T-helper 17 cell (primary cell): ENCODE measurements at regions not wholly inside any gene's neighbourhood (a gene's known extent, or its start where the extent isn't known, plus 50 kb on each side); places are given as distances from the start of the nearest gene placed in this dataset.
"Not testable (repeated sequence)": the region's sequence is repeated elsewhere in the genome, so short reads cannot be mapped to it uniquely, and the experiment has no call there.

ENCODE experiments used
- ATAC-seq: fragments of 150-1000 bp; cut with Tn5 transposase; 2 replicates; pipeline ENCODE4 v1.10.0; 2021; ENCODE audit warnings: mild to moderate bottlenecking, moderate library complexity
- DNase-seq, 3 donors: peaks; one replicate each; pipeline versions ENCODE4 v3.0.0 to v3.0.0-alpha.2; 2020 to 2021
- H3K9me3 ChIP-seq: one replicate; pipeline ENCODE4 v1.7.0; 2013; ENCODE audit warnings: low read length, mild to moderate bottlenecking; ENCODE audit not compliant: control insufficient read depth, poor library complexity, severe bottlenecking
- H3K27ac Mint-ChIP-seq: one replicate; pipeline ENCODE4 v1.8.0; 2022; ENCODE audit warnings: mild to moderate bottlenecking, moderate library complexity, mixed read lengths
- H3K27me3 Mint-ChIP-seq: one replicate; pipeline ENCODE4 v1.8.0; 2022; ENCODE audit warnings: mixed read lengths
- H3K36me3 Mint-ChIP-seq: one replicate; pipeline ENCODE4 v1.8.0; 2022; ENCODE audit warnings: low read depth, mixed read lengths
- H3K4me1 Mint-ChIP-seq: one replicate; pipeline ENCODE4 v1.8.0; 2022; ENCODE audit warnings: mild to moderate bottlenecking, mixed read lengths
- H3K4me3 Mint-ChIP-seq: one replicate; pipeline ENCODE4 v1.8.0; 2022; ENCODE audit warnings: mild to moderate bottlenecking, moderate library complexity, mixed read lengths

DNA sequence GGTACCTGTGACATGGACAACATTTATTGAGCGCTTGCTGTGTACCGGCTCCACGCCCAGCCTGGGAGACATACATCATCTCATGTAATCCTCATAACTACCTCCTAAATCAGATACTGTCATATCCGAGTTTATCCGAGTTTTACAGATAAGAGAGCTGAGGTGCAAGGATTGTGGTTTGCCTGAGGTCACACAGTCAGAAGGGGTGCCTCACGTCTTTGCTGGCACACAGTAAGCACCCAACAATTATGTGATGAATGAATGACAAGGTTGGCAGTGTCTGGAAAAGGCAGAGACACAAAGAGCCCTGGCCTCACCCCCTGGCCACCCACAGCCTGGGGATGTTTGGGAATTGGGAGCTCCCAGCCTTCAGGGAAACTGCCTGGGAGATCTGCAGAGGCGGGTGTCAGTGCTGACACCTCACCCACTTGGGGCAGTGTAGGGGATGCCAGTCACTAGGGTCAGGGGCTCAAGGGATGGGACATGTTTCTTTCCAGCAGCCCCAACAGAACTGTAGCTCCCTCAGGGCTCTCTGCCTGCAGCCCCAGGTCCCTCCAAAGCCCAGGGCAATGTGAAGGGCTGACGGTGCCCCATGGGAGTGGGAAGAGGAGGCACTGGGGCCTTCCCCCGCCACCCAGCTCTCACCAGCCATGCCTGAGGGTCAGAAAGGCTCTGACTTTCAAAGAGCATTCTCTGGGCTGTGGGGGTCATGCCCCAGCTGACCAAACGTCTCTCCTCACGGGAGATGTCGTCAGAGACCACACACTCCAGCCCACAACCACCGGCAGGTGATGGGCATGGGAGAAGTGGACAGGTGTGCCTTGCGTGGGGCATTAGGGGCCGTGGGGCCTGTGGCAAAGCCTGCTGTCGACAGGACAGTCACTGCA is 157.5 kb downstream of the ZFP36L2 start:
- Mint-ChIP-seq H3K36me3 (no peaks in the 10 kb centered on the region), H3K27ac (no peak overlapping the region), H3K27me3 (no peaks in the 10 kb centered on the region), H3K4me3 (no peak overlapping the region), H3K4me1 (peaks cover 3% of the 10 kb centered on the region)
- H3K9me3 ChIP-seq: no peaks in the 10 kb centered on the region
- DNase-seq (no peak), ATAC-seq (no peak)

DNA sequence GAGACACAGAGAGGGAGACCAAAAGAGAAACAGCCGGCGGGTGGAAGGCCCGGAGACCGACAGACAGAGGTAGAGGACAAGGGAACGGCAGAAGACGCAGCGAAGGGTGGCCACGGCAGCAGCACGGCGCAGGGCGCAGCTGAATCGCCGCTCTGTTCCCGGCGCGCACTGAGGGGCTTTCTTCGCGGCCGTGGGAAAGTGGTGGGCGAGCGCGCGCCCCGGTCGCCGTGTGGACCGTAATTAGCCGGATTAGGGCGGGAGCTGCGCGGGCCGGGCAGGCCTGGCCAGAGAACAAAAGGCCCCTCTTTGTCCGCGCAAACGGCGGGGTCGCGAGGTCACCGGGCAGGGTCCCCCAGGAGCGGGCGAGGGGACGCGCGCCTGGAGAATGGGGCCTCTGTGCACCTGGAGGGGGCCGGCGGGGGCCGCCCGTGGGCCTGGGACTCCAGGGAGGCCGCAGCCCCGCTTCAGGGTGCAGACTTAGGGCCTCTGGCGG is 158.3 kb downstream of the ZFP36L2 start:
- DNase-seq: no peak
- no peaks in the 10 kb centered on the region for H3K36me3 Mint-ChIP-seq
- ATAC-seq: no peak
- H3K4me3 Mint-ChIP-seq: no peak overlapping the region
- H3K27me3 Mint-ChIP-seq: no peaks in the 10 kb centered on the region
- peaks cover 3% of the 10 kb centered on the region for H3K4me1 Mint-ChIP-seq
- no peaks in the 10 kb centered on the region for H3K9me3 ChIP-seq
- H3K27ac Mint-ChIP-seq: no peak overlapping the region

DNA sequence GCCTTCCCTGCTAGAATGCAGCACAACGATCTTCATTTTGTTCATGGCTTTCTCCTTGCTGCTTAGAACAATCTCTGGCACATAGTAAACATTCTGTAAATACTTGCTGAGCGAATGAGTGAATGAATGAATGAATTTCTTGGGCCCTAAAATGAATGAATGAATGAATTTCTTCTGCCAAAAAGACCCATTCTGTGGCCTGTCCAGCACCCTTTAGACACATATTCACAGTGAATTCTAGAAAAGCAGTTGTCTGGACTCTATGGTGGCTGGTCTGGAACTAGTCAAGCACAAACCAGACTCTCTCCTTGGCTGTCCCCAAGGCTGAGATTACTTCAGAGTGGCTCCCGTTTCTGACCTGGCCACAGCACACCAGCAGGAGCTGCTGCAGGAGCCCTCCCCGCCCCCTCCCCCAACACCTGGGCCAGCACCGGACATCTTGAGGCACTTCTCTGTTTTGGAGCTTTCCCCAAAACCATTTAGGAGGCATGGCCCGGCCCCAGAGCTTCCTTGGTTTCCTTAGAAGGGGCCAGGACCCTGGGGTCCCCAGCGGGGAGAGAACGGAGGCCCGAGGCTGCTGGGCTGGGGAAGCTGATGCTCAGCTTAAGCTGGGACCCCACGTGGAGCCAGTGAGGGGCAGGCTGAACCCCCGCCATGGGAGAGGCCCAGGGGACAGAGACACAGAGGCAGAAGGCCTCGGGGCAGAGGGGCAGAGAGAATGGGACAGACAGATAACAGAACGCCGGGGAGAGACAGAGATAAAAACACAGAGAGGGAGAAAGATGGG is 159.0 kb downstream of the ZFP36L2 start:
- Mint-ChIP-seq H3K4me1 (peaks cover 3% of the 10 kb centered on the region), H3K36me3 (no peaks in the 10 kb centered on the region), H3K27ac (no peak overlapping the region), H3K27me3 (no peaks in the 10 kb centered on the region), H3K4me3 (no peak overlapping the region)
- H3K9me3 ChIP-seq: no peaks in the 10 kb centered on the region
- ATAC-seq: no peak
- DNase-seq: no peak

DNA sequence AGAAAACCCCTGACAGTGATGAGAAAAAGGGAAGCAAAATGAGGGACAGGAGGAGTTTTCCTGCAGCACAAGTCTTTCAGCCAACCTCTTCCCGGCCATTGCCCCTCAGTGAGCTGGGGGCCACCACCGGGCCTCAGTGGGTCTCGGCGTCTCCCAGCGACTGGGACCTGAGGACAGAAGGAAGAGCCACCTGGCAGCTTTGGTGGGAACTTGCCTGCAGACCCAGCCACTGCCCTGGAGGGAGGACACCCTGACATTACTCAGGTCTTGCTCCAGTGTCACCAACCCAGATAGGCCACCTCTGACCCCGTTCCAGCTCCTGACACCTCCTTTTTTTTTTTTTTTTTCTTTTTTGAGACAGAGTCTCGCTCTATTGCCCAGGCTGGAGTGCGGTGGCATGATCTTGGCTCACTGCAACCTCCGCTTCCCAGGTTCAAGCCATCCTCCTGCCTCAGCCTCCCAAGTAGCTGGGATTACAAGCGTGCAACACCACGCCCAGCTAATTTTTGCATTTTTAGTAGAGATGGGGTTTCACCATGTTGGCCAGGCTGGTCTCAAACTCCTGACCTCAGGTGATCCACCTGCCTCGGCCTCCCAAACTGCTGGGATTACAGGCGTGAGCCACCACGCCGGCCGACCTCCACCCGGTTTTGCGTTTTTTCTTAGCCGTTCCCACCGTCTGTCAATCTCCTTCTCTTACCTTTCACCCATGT is 159.7 kb downstream of the ZFP36L2 start:
- not testable (repeated sequence) for ATAC-seq, H3K9me3 ChIP-seq, H3K4me3 Mint-ChIP-seq, H3K27me3 Mint-ChIP-seq, DNase-seq, H3K36me3 Mint-ChIP-seq, H3K4me1 Mint-ChIP-seq, H3K27ac Mint-ChIP-seq

DNA sequence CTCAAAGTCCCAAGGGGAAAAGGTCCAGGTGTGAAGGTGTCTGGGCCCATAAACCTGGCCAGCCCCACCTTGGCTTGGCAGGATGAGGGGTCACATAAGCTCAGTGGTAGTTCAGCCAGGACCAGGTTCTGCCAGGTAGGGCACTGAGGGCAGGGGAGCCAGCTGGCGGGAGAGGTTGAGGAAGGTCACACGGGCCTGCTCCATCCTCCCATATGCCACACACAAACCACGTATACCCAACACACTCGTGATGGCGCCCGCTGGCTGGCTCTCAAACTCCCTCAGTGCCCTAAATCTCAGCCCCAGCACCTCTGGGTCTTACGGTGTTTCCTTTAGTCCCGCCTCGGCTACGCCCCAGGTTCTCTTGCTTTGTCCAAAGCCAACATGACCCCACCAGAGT is 160.5 kb downstream of the ZFP36L2 start:
- no peak overlapping the region for H3K4me3 Mint-ChIP-seq
- DNase-seq: no peak
- no peaks in the 10 kb centered on the region for H3K27me3 Mint-ChIP-seq
- H3K36me3 Mint-ChIP-seq: no peaks in the 10 kb centered on the region
- no peak for ATAC-seq
- H3K4me1 Mint-ChIP-seq: peaks cover 3% of the 10 kb centered on the region
- no peak overlapping the region for H3K27ac Mint-ChIP-seq
- no peaks in the 10 kb centered on the region for H3K9me3 ChIP-seq

DNA sequence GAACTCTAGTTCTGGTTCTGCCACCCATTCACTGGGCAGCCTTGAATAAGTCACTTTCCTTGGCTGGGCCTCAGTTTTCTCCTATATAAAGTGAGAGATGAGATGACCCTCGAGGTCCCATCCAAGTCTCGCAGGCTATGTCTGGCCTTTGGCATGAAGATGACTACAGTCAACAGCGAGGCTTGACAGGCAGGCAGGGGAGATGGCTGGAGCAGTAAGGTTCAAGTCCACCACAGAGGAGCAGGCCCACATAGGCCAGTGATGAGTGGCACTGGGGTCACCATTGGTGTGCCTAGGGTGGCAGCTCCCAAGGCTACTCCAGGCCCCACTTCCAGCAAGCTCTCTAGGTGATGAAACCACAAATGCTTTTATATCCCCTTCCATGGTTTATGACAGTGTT is 161.4 kb downstream of the ZFP36L2 start:
- H3K4me3 Mint-ChIP-seq: no peak overlapping the region
- ATAC-seq (no peak), DNase-seq (no peak)
- no peaks in the 10 kb centered on the region for H3K36me3 Mint-ChIP-seq
- no peaks in the 10 kb centered on the region for H3K9me3 ChIP-seq
- peaks cover 9% of the 10 kb centered on the region for H3K4me1 Mint-ChIP-seq
- no peak overlapping the region for H3K27ac Mint-ChIP-seq
- H3K27me3 Mint-ChIP-seq: no peaks in the 10 kb centered on the region

DNA sequence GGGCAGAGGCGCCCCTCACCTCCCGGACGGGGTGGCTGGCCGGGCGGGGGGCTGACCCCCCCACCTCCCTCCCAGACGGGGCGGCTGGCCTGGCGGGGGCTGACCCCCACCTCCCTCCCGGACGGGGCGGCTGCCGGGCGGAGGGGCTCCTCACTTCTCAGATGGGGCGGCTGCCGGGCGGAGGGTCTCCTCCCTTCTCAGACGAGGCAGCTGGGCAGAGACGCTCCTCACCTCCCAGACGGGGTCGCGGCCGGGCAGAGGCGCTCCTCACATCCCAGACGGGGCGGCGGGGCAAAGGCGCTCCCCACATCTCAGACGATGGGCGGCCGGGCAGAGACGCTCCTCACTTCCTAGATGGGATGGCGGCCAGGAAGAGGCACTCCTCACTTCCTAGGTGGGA is 163.3 kb downstream of the ZFP36L2 start:
- H3K9me3 ChIP-seq, DNase-seq, H3K36me3 Mint-ChIP-seq, H3K27ac Mint-ChIP-seq, H3K27me3 Mint-ChIP-seq, H3K4me3 Mint-ChIP-seq, ATAC-seq: not testable (repeated sequence)
- H3K4me1 Mint-ChIP-seq: peaks cover 23% of the 10 kb centered on the region

DNA sequence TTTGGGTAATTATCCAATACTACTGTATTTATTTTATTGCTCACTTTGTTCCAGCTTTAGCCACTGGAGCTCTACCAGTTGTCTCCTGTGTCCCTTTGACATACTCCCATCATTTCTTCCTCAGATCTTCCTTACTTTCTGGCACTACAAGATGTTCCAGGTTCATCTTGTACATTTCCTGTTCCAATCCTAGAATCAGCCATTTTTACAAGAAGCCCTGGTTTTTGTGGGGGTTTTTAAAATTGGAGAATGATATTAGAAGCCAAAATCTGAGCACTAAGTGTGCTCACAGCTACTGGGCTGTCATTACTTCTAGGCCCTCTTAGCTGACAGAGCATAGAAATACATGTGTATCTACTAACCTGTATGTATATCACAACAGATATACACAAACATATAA is 164.3 kb downstream of the ZFP36L2 start:
- H3K4me1 Mint-ChIP-seq: peaks cover 26% of the 10 kb centered on the region
- DNase-seq: no peak
- no peak for ATAC-seq
- no peaks in the 10 kb centered on the region for H3K36me3 Mint-ChIP-seq
- H3K27ac Mint-ChIP-seq: peak overlapping the region; percentile 95
- H3K4me3 Mint-ChIP-seq: no peak overlapping the region
- H3K9me3 ChIP-seq: no peaks in the 10 kb centered on the region
- H3K27me3 Mint-ChIP-seq: no peaks in the 10 kb centered on the region

DNA sequence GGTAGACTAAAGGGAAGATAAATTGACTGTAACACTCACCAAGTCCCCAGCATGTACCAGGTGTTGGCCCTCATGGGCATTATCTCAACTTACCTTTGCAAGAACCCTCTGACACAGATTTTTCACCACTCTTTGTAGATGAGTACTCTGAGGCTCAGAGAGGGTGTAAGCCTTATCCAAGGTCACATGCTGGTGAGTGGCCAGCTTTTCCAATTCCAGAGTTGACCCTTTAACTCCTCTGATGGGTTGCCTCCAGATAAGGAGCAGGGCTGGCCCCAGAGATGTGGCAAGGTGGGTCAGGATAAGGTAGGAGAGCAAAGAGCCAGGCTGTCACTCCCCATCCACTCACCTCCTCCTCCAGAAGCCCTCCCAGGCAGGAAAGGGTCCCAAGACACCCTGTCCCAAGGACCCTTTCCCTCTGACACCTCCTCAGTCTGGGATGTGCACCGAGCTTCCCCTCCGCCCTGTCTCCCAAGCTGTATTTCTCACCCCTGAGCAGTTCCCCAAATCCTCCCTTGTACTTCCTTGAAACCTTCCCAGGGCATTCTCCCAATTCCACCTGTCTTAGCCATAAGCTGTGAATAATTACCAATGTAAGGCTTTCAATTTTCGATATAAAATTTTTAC is 165.9 kb downstream of the ZFP36L2 start:
- Mint-ChIP-seq H3K4me3 (peak overlapping the region; percentile 15), H3K4me1 (peaks cover 23% of the 10 kb centered on the region), H3K36me3 (no peaks in the 10 kb centered on the region), H3K27me3 (no peaks in the 10 kb centered on the region), H3K27ac (peak overlapping the region; percentile 95)
- no peak for ATAC-seq
- no peak for DNase-seq
- H3K9me3 ChIP-seq: no peaks in the 10 kb centered on the region

DNA sequence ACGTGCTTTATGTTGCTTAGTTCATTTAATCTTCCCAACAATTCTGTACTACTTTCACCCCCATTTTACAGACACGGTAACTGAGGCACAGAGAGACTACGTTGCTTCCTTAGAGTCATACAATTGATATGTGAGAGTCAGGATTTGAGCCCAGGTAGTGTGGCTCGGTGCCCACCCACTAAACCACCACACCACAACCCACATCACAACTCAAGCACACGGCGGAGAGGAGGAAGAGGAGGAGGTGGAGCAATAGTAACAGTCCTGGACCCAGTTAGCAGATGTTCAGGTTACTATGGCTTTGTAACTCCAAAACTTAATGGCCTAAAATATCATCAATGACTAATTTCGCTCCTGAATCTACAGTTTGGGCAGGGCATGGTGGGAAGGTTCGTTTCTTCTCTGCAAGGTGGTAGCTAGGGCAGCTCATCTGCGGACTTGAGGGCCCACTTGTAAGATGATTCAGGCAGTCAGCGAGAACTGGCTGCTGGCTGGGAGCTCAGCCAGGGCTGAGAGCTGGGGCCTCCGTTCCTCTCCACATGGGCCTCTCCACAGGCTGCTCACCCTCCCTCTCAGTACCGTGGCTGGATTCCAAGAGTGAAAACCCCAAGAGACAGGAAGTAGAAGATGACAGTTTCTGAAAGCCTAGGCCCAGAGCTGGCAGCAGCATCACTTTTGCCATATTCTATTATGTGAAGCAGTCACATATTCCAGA is 167.1 kb downstream of the ZFP36L2 start:
- Mint-ChIP-seq H3K4me1 (peaks cover 23% of the 10 kb centered on the region), H3K36me3 (no peaks in the 10 kb centered on the region), H3K4me3 (peak overlapping the region; percentile 84), H3K27ac (peak overlapping the region; percentile 95), H3K27me3 (no peaks in the 10 kb centered on the region)
- DNase-seq (peak in 2 of 3 donors; percentile 17 to 27), ATAC-seq (peak; percentile 88)
- H3K9me3 ChIP-seq: no peaks in the 10 kb centered on the region

DNA sequence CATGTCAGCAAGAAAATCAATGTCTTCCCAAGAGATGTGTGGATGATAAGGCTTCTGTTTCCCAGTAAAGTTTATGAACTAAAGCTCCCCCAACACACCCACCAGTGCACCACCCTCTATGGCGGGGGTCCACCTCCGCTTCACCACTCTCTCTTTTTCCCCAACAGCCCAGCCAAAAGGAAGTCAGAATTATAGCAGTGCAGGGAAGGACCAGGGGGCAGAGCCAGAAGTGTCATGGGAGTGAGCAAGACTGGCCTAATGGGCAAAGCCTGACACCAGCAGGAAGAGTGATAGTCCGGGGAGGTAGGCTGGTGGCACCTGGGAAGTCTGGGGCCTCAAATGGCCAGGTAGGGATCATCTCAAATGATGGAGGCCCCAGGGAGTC is 167.7 kb downstream of the ZFP36L2 start:
- Mint-ChIP-seq H3K27me3 (no peaks in the 10 kb centered on the region), H3K36me3 (no peaks in the 10 kb centered on the region), H3K4me3 (peak overlapping the region; percentile 58), H3K4me1 (peaks cover 23% of the 10 kb centered on the region), H3K27ac (peak overlapping the region; percentile 95)
- DNase-seq: no peak
- no peaks in the 10 kb centered on the region for H3K9me3 ChIP-seq
- no peak for ATAC-seq
